Neural cell (in vitro differentiated cells): ENCODE measurements at regions not wholly inside any gene's neighbourhood (a gene's known extent, or its start where the extent isn't known, plus 50 kb on each side); places are given as distances from the start of the nearest gene placed in this dataset.

Source experiments
- CTCF ChIP-seq: fragments of 450-650 bp; IDR thresholded peaks from 2 replicates; pipeline ENCODE4 v1.5.1; 2014; ENCODE audit warnings: antibody characterized with exemption, mild to moderate bottlenecking, moderate library complexity; ENCODE audit not compliant: poor library complexity, severe bottlenecking
- EP300 ChIP-seq: fragments of 450-650 bp; conservative IDR thresholded peaks from 2 replicates; pipeline ENCODE4 v1.6.1; 2014; ENCODE audit warnings: antibody characterized with exemption, mild to moderate bottlenecking, moderate library complexity; ENCODE audit not compliant: poor library complexity, severe bottlenecking
- EZH2 ChIP-seq: fragments of 200-600, 300-800 bp; shearing (Covaris generic), sonication (generic); IDR thresholded peaks from 2 replicates; pipeline ENCODE4 v1.6.1; 2014; ENCODE audit warnings: antibody characterized with exemption, low read length, borderline replicate concordance, mild to moderate bottlenecking; ENCODE audit not compliant: insufficient read depth, poor library complexity, severe bottlenecking
- POLR2AphosphoS5 ChIP-seq: IDR thresholded peaks from 2 replicates; pipeline ENCODE4 v1.6.1; 2012
- RAD21 ChIP-seq: fragments of 450-650 bp; conservative IDR thresholded peaks from 2 replicates; pipeline ENCODE4 v1.6.1; 2014; ENCODE audit warnings: antibody characterized with exemption, mild to moderate bottlenecking, moderate library complexity
- REST ChIP-seq: IDR thresholded peaks from 2 replicates; pipeline ENCODE4 v1.6.1; 2012; ENCODE audit warnings: borderline replicate concordance
- TAF1 ChIP-seq: IDR thresholded peaks from 2 replicates; pipeline ENCODE4 v1.6.1; 2012; ENCODE audit warnings: low read depth

- TF ChIP-seq CTCF (no peak), REST (no peak), EP300 (no peak), EZH2 (no peak), RAD21 (no peak), POLR2AphosphoS5 (no peak), TAF1 (no peak)
These were observed 162.8 kb upstream of the NSMCE3 start for GRCh38 chr15:29432191-29433049.
